ENCODE measurements at regions not wholly inside any gene's neighbourhood (a gene's known extent, or its start where the extent isn't known, plus 50 kb on each side); places are given as distances from the start of the nearest gene placed in this dataset.

DNA sequence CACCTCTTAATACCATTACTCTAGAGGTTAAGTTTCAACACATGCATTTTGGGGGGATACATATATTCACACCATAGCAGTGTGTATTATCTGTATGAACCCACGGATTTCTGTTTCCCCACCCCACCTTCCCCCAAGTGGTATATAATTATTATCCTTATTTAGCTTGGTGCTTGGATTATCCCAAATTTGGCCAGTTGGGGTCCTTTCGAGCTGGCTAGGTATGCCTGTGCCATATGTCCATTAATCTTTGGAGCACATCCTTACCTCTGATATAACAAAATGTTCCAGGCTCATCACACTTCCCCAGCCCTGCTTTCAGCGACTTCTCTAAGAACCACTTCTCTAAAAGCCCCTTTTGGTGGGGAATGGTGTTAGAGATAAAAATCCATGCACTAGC lies 118.7 kb upstream of the MLIP start:
- no peak for DNase-seq (ENCODE audit: low read depth)
- TF ChIP-seq, protein P1, sequence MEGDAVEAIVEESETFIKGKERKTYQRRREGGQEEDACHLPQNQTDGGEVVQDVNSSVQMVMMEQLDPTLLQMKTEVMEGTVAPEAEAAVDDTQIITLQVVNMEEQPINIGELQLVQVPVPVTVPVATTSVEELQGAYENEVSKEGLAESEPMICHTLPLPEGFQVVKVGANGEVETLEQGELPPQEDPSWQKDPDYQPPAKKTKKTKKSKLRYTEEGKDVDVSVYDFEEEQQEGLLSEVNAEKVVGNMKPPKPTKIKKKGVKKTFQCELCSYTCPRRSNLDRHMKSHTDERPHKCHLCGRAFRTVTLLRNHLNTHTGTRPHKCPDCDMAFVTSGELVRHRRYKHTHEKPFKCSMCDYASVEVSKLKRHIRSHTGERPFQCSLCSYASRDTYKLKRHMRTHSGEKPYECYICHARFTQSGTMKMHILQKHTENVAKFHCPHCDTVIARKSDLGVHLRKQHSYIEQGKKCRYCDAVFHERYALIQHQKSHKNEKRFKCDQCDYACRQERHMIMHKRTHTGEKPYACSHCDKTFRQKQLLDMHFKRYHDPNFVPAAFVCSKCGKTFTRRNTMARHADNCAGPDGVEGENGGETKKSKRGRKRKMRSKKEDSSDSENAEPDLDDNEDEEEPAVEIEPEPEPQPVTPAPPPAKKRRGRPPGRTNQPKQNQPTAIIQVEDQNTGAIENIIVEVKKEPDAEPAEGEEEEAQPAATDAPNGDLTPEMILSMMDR (IDR thresholded peaks at IDR 0.05; ENCODE audit: low read length, missing control alignments), result no peak
- no peak overlapping the region for H3K4me3 ChIP-seq (replicated peaks; ENCODE audit: low read depth, low read length)

DNA sequence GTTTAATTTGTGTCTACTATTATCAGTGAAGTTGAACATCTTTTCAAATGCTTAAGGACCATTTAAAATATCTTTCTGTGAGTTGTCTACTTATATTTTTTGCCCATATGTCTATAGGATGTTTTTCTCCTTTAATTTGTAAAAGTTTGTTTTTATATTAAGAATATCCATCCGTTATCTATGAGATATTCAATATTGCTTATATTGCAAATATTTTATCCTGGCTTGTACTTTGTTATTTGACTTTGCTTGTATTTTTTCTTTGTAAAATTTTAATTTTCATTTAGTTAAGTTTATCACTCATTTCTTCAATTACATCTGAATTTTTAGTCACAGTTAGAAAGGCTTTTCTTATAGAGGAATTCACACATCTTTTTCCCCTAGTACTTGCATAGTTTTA lies 117.0 kb upstream of the MLIP start:
- TF ChIP-seq, protein P1 (IDR thresholded peaks at IDR 0.05; ENCODE audit: low read length, missing control alignments), result no peak
- H3K4me3 ChIP-seq (replicated peaks; ENCODE audit: low read depth, low read length), result no peak overlapping the region
- no peak for DNase-seq (ENCODE audit: low read depth)

GRCh38 chr6:53995935-53996334 lies 115.3 kb upstream of the MLIP start:
- TF ChIP-seq, protein P1 (IDR thresholded peaks at IDR 0.05; ENCODE audit: low read length, missing control alignments), result no peak
- DNase-seq (ENCODE audit: low read depth), result no peak

GRCh38 chr6:53998303-53998702 lies 112.9 kb upstream of the MLIP start:
- TF ChIP-seq, protein P1 (IDR thresholded peaks at IDR 0.05; ENCODE audit: low read length, missing control alignments), result no peak
- no peak for DNase-seq (ENCODE audit: low read depth)

More at GRCh38 chr6:53995935-53996334, 115.3 kb upstream of the MLIP start:
- no peak overlapping the region for H3K4me3 ChIP-seq (replicated peaks; ENCODE audit: low read depth, low read length)

GRCh38 chr6:53999088-53999755 lies 112.0 kb upstream of the MLIP start:
- H3K4me3 ChIP-seq (replicated peaks; ENCODE audit: low read depth, low read length), result no peak overlapping the region
- TF ChIP-seq, protein P1 (IDR thresholded peaks at IDR 0.05; ENCODE audit: low read length, missing control alignments), result no peak
- no peak for DNase-seq (ENCODE audit: low read depth)

More at GRCh38 chr6:53998303-53998702, 112.9 kb upstream of the MLIP start:
- H3K4me3 ChIP-seq (replicated peaks; ENCODE audit: low read depth, low read length), result no peak overlapping the region

DNA sequence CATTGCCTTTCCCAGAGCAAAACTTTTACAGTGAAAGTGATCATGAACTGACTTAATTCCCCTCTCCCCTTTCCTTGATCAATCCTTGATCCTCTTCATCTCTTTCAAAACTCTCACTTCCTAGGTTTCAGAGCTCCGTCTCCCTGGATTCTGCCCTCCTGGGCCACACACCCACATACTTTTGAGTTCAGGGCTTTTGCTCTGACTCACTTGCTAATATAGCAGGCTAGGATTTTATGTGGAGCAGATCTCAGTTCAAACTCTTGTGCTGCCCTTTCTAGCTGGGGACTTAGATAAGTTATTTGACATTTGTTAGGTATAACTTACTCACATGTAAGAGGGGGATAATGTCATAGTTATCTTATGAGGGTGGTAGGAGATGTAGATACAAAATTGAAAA lies 109.1 kb upstream of the MLIP start:
- TF ChIP-seq, protein P1 (IDR thresholded peaks at IDR 0.05; ENCODE audit: low read length, missing control alignments), result no peak
- no peak for DNase-seq (ENCODE audit: low read depth)
- no peak overlapping the region for H3K4me3 ChIP-seq (replicated peaks; ENCODE audit: low read depth, low read length)

GRCh38 chr6:54003316-54003715 lies 107.9 kb upstream of the MLIP start:
- TF ChIP-seq, protein P1 (IDR thresholded peaks at IDR 0.05; ENCODE audit: low read length, missing control alignments), result no peak
- no peak for DNase-seq (ENCODE audit: low read depth)
- H3K4me3 ChIP-seq (replicated peaks; ENCODE audit: low read depth, low read length), result no peak overlapping the region
